AG09319 (cell line): ENCODE measurements at regions not wholly inside any gene's neighbourhood (a gene's known extent, or its start where the extent isn't known, plus 50 kb on each side); places are given as distances from the start of the nearest gene placed in this dataset.
A peak's percentile ranks its signal among the peaks of the same experiment; 100 is the strongest.
"Not testable (repeated sequence)": the region's sequence is repeated elsewhere in the genome, so short reads cannot be mapped to it uniquely, and the experiment has no call there.

Experiments
- DNase-seq: peaks from one replicate; pipeline ENCODE4 v3.0.0-alpha.2; 2010; ENCODE audit warnings: low read depth; ENCODE audit errors: extremely low read depth
- CTCF ChIP-seq: IDR thresholded peaks from 2 replicates; pipeline ENCODE4 v1.5.1; 2011; ENCODE audit warnings: low read depth, mild to moderate bottlenecking, inconsistent platforms, low read length, moderate library complexity

DNA sequence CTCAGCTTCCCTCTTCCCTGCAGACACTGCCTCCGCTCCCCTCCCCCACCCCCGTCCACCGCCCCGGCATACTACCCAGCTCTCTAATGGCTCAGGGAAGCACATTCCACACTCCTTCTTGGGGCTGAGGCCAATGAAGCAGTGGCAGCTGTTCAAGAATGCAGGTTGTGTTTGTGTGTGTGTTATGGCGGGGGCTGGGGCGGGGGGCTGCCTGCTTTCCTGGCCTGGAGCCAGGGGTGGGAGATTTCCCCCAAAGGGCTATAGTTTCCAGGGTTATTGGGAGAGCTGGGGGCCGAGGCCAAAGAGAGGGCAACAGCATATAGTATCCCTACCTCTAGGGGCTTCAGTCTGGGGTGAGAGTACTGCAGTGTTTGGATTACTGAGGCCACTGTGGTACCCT is 149.4 kb downstream of the EFNB1 start:
- DNase-seq, result peak; percentile 1

DNA sequence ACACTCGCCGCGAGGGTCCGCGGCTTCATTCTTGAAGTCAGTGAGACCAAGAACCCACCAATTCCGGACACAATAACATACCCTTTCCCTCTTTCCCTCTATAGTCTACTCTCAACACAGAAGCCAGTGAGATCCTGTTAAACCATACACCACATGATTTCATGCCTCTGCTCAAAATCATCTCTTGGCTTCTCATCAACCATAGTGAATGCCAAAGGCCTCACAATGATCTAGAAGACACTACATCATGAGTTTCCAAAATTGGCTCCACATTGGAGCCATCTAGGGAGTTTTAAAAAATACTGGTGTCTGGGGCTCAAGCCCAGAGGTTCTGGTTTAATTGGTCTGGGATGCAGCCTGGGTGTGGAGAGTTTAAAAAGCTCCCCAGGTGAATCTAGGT is 124.5 kb downstream of the EFNB1 start:
- DNase-seq, result no peak
- no peak for TF ChIP-seq CTCF

More for the DNA sequence above, 149.4 kb downstream of the EFNB1 start:
- TF ChIP-seq CTCF, result no peak

DNA sequence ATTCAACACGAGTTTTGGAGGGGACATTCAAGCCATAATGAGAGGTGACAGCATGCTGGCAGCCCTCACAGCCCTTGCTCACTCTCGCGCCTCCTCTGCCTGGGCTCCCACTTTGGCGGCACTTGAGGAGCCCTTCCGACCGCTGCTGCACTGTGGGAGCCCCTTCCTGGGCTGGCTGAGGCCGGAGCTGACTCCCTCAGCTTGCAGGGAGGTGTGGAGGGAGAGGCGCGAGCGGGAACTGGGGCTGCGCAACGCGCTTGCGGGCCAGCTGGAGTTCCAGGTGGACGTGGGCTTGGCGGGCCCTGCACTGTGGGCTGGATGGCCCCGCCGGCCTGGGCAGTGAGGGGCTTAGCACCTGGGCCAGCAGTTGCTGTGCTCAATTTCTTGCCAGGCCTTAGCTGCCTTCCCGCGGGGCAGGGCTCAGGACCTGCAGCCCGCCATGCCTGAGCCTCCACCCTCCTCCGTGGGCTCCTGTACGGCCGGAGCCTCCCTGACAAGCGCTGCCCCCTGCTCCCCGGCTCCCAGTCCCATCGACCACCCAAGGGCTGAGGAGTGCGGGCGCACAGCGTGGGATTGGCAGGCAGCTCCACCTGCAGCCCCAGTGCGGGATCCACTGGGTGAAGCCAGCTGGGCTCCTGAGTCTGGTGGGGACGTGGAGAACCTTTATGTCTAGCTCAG is 123.3 kb downstream of the EFNB1 start:
- DNase-seq, result not testable (repeated sequence)

- no peak for DNase-seq
- TF ChIP-seq CTCF, result no peak
Observed at GRCh38 chrX:68950937-68951336, 122.1 kb downstream of the EFNB1 start.

GRCh38 chrX:68947882-68948605 is 119.2 kb downstream of the EFNB1 start:
- DNase-seq, result no peak
- no peak for TF ChIP-seq CTCF

- TF ChIP-seq CTCF, result peak; percentile 29
- DNase-seq, result no peak
Observed at GRCh38 chrX:68945603-68946228, 116.9 kb downstream of the EFNB1 start.

DNA sequence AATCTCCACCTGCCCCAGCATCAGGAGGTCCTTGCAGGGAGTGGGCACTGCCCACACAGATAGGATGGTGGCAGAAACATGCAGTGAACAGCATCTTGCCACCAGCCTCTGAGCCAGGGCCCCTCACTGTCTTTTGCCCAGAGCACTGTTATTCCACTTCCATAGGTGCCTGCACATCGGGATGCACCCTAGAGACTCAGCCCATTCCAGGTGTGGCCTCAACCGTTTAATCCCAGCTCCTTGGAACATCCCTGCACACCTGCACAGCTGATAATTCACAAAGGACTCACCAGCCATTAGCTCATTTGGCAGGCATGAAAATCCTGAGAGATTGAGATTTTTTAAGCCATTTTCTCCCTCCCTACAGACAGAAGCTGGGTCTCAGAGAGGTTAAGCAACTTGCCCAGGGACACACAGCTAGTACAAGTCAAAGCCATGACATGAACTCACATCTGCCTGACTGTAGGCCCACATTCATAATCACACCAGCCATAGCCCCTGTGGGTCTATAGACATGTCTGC is 116.3 kb downstream of the EFNB1 start:
- no peak for TF ChIP-seq CTCF

More for the DNA sequence above, 116.3 kb downstream of the EFNB1 start:
- no peak for DNase-seq
